Activated T-cell treated with anti-CD3 and anti-CD28 coated beads, Interleukin-2, amount 50 U/mL, for 72 hours (primary cell): ENCODE measurements at regions not wholly inside any gene's neighbourhood (a gene's known extent, or its start where the extent isn't known, plus 50 kb on each side); places are given as distances from the start of the nearest gene placed in this dataset.

Experiments used
- ATAC-seq, 2 donors: fragments of 150-1000 bp; cut with Tn5 transposase; replicated peaks in 1 of 2; 2 replicates each; pipeline ENCODE4 v1.10.0; 2021; ENCODE audit warnings: moderate library complexity in 2 of 2, mild to moderate bottlenecking in 1 of 2
- DNase-seq, 2 donors: peaks; one replicate each; pipeline ENCODE4 v3.0.0; 2021 to 2022; ENCODE audit warnings: mixed read lengths in 1 of 2
- H3K27ac Mint-ChIP-seq: one replicate; pipeline ENCODE4 v1.8.0; 2022; ENCODE audit warnings: mild to moderate bottlenecking, moderate library complexity, mixed read lengths
- H3K27me3 Mint-ChIP-seq: one replicate; pipeline ENCODE4 v1.8.0; 2022; ENCODE audit warnings: low read depth, mixed read lengths
- H3K36me3 Mint-ChIP-seq, 2 donors: one replicate each; pipeline ENCODE4 v1.8.0; 2022; ENCODE audit warnings: mixed read lengths in 2 of 2, mild to moderate bottlenecking in 1 of 2; ENCODE audit not compliant: insufficient read depth in 2 of 2
- H3K4me1 Mint-ChIP-seq: one replicate; pipeline ENCODE4 v1.8.0; 2022; ENCODE audit warnings: low read depth, mixed read lengths
- H3K4me3 Mint-ChIP-seq, 2 donors: one replicate each; pipeline ENCODE4 v1.8.0; 2022; ENCODE audit warnings: mild to moderate bottlenecking in 2 of 2, mixed read lengths in 2 of 2, moderate library complexity in 2 of 2
- H3K9me3 Mint-ChIP-seq, 2 donors: one replicate each; pipeline ENCODE4 v1.8.0; 2022; ENCODE audit warnings: mixed read lengths in 2 of 2

- Mint-ChIP-seq H3K36me3 (peaks cover 1 to 6% of the 10 kb centered on the region in 2 donors), H3K9me3 (peaks cover 0 to 2% of the 10 kb centered on the region in 2 donors), H3K27me3 (no peaks in the 10 kb centered on the region), H3K4me3 (no peak overlapping the region), H3K27ac (peak overlapping the region; percentile 63), H3K4me1 (peaks cover 39% of the 10 kb centered on the region)
- ATAC-seq: no peak
- no peak for DNase-seq
Observed at GRCh38 chr3:18864933-18865731, 283.2 kb upstream of the KCNH8 start.

DNA sequence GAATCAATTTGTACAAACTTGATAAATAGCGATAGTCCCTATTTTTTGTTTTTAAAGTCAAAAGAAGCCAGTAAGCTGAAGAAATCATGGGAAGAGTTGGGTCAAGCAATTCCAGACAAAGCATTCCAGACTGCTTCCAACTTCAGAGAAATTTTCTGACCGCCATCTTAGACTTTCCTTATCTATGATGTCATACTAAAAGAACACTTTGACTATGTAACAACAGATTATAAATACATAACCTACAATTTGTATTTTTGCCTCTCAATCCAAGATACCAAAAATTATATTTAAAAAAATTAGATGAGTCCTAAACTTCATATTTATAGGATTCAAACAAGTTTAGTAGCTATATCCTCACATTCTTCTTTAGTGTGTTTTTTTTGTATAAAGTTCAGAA, 286.2 kb upstream of the KCNH8 start:
- peaks cover 0 to 2% of the 10 kb centered on the region in 2 donors for H3K36me3 Mint-ChIP-seq
- no peak overlapping the region for H3K4me3 Mint-ChIP-seq
- no peak for ATAC-seq
- no peak overlapping the region for H3K27ac Mint-ChIP-seq
- no peak for DNase-seq
- peaks cover 0 to 2% of the 10 kb centered on the region in 2 donors for H3K9me3 Mint-ChIP-seq
- no peaks in the 10 kb centered on the region for H3K27me3 Mint-ChIP-seq
- peaks cover 21% of the 10 kb centered on the region for H3K4me1 Mint-ChIP-seq

GRCh38 chr3:18861137-18861536, 287.2 kb upstream of the KCNH8 start:
- DNase-seq: no peak
- Mint-ChIP-seq H3K4me1 (peaks cover 21% of the 10 kb centered on the region), H3K4me3 (no peak overlapping the region), H3K27ac (no peak overlapping the region), H3K27me3 (no peaks in the 10 kb centered on the region), H3K9me3 (peaks cover 0 to 2% of the 10 kb centered on the region in 2 donors), H3K36me3 (peaks cover 1 to 2% of the 10 kb centered on the region in 2 donors)
- no peak for ATAC-seq

DNA sequence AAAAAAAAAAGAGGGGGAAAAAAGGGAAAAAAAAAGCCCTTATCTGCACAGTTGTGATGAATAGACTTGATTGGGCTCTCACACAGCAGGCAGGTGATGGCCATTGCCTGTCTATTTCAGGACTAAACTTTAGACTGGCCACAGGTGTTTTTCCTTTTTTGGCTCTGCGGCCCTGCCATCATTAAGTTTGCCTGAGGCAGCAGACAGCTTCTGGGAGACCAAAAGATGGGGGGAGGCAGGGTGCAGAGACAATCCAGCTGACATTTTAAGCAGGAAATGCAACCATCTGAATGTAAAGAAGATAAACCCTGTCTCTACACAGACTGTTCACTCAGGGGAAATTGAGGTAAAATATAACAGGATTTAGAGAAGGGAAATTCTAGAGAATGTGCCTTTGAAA, 295.0 kb upstream of the KCNH8 start:
- ATAC-seq (no peak), DNase-seq (no peak)
- Mint-ChIP-seq H3K4me1 (peaks cover 10% of the 10 kb centered on the region), H3K27me3 (no peaks in the 10 kb centered on the region), H3K4me3 (no peak overlapping the region), H3K27ac (no peak overlapping the region), H3K36me3 (peaks cover 0 to 6% of the 10 kb centered on the region in 2 donors), H3K9me3 (no peaks in the 10 kb centered on the region)

DNA sequence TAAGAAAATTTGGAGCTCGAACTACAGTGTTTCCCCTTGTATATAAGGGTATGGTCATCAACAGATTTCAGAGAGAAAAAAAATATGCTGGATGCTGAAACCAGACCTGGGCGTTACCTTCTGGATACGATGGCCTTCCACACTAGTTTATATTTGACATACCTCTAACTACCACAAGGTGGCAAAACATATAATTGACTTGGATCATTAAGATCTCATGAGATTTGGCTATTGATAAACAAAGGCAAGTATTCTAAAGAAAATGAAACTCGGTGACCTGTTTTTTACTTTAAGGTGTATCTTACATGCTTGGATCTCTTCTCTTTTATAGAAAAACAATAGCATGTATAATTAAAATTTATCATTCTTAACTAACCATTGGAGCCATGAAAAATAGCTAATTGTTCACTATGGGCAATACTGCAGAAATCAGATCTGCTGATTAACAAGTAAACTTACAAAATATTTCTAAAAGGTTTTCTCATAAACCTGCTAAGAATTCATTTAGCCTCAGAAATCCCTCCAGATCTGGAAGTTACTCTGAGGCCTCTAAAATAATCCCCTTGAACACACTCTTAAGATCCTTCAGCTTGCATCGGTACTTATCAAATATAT, 300.6 kb upstream of the KCNH8 start:
- Mint-ChIP-seq H3K9me3 (no peaks in the 10 kb centered on the region), H3K36me3 (no peaks in the 10 kb centered on the region), H3K27ac (no peak overlapping the region), H3K27me3 (no peaks in the 10 kb centered on the region), H3K4me1 (peaks cover 37% of the 10 kb centered on the region), H3K4me3 (no peak overlapping the region)
- ATAC-seq (peak in 1 of 2 donors; percentile 39), DNase-seq (no peak)

DNA sequence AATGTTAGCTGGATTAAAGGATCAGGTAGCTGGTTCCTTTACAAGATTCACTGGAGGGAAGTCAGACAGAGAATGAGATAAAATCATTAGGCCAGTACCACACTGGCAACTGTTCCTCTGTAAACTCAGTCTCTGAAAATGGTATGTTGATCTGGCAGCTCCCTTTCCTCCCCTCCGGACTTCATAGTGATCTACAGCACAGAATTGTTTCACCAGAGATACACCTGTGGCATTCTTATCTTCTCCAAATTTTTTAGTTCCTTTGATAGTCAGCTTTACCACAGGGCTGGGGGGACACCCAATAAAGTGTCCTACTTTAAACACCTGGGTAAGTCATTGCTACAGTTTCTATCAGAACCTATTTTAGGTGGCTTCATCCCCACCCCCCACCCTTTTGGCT, 304.3 kb upstream of the KCNH8 start:
- no peak overlapping the region for H3K27ac Mint-ChIP-seq
- H3K9me3 Mint-ChIP-seq: no peaks in the 10 kb centered on the region
- no peaks in the 10 kb centered on the region for H3K36me3 Mint-ChIP-seq
- H3K4me1 Mint-ChIP-seq: peaks cover 37% of the 10 kb centered on the region
- peak overlapping the region in 1 of 2 donors; percentile 18 for H3K4me3 Mint-ChIP-seq
- no peak for ATAC-seq
- H3K27me3 Mint-ChIP-seq: no peaks in the 10 kb centered on the region
- DNase-seq: no peak

- DNase-seq (no peak), ATAC-seq (no peak)
- Mint-ChIP-seq H3K36me3 (no peaks in the 10 kb centered on the region), H3K4me1 (peaks cover 37% of the 10 kb centered on the region), H3K27ac (no peak overlapping the region), H3K9me3 (no peaks in the 10 kb centered on the region), H3K4me3 (no peak overlapping the region), H3K27me3 (no peaks in the 10 kb centered on the region)
Observed at GRCh38 chr3:18843188-18843587, 305.1 kb upstream of the KCNH8 start.

GRCh38 chr3:18841422-18842343, 306.6 kb upstream of the KCNH8 start:
- no peak overlapping the region for H3K4me3 Mint-ChIP-seq
- no peak overlapping the region for H3K27ac Mint-ChIP-seq
- DNase-seq: no peak
- ATAC-seq: no peak
- no peaks in the 10 kb centered on the region for H3K36me3 Mint-ChIP-seq
- no peaks in the 10 kb centered on the region for H3K27me3 Mint-ChIP-seq
- H3K9me3 Mint-ChIP-seq: no peaks in the 10 kb centered on the region
- peaks cover 39% of the 10 kb centered on the region for H3K4me1 Mint-ChIP-seq

DNA sequence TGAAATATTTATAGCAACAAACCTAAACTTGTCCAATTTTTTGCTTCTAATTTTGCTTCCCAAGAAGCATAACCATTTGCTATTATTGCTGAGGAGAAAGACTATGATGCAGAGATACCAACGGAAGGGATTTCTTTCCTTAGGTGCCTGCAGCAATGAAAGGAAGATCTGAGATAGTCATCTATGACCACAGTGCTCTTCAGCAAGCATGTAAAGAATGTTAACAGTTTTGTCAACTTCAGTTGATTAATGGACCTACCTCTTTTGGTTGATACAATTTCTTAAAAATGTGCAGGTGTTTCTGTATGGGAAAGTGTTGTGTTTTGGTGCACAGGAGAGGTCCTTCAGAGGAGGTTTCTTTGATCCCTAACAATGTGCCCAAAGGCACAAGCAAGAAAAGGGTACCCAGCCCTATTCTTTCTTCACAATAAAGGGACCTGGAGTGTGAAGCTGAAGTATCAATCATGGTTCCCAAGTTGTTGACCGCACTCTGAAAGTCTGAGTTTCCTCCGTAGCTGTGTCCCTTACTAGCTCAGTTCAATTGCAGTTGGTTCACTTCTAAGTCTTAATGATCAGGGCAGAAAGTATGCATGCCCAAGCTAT, 307.7 kb upstream of the KCNH8 start:
- Mint-ChIP-seq H3K27ac (no peak overlapping the region), H3K4me3 (no peak overlapping the region), H3K36me3 (no peaks in the 10 kb centered on the region), H3K9me3 (no peaks in the 10 kb centered on the region), H3K4me1 (peaks cover 46% of the 10 kb centered on the region), H3K27me3 (no peaks in the 10 kb centered on the region)
- ATAC-seq: no peak
- DNase-seq: no peak

- Mint-ChIP-seq H3K4me1 (peaks cover 31% of the 10 kb centered on the region), H3K27ac (peak overlapping the region; percentile 32), H3K4me3 (no peak overlapping the region), H3K9me3 (no peaks in the 10 kb centered on the region), H3K27me3 (no peaks in the 10 kb centered on the region), H3K36me3 (no peaks in the 10 kb centered on the region)
- ATAC-seq: no peak
- DNase-seq: no peak
Observed at GRCh38 chr3:18838758-18839157, 309.6 kb upstream of the KCNH8 start.

GRCh38 chr3:18837137-18837755, 311.1 kb upstream of the KCNH8 start:
- Mint-ChIP-seq H3K9me3 (no peaks in the 10 kb centered on the region), H3K4me1 (peaks cover 20% of the 10 kb centered on the region), H3K27ac (no peak overlapping the region), H3K27me3 (no peaks in the 10 kb centered on the region), H3K4me3 (no peak overlapping the region), H3K36me3 (no peaks in the 10 kb centered on the region)
- ATAC-seq (no peak), DNase-seq (no peak)

GRCh38 chr3:18835021-18835420, 313.3 kb upstream of the KCNH8 start:
- no peak overlapping the region for H3K27ac Mint-ChIP-seq
- no peaks in the 10 kb centered on the region for H3K9me3 Mint-ChIP-seq
- H3K4me3 Mint-ChIP-seq: no peak overlapping the region
- DNase-seq (no peak), ATAC-seq (no peak)
- H3K4me1 Mint-ChIP-seq: peaks cover 32% of the 10 kb centered on the region
- no peaks in the 10 kb centered on the region for H3K27me3 Mint-ChIP-seq
- H3K36me3 Mint-ChIP-seq: no peaks in the 10 kb centered on the region
